ENCODE measurements at regions not wholly inside any gene's neighbourhood (a gene's known extent, or its start where the extent isn't known, plus 50 kb on each side); places are given as distances from the start of the nearest gene placed in this dataset.

DNA sequence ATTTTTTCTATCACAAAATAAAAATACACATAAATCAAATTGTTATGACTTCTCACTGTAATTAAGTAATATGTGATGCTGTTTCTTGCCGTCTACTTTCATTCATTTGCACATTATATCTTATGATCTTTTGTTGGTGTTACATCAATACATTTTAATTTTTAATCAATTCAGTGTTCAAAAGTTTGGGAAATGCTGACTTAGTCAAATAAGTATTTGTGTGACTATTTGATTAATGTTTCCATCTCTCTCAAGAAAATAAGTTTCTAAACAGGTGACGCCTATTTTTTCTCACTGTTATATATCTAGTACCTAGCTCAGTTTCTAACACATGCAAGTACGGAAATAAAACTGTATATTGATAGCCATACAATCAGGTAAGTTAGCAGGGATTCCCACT lies 329.5 kb upstream of the KIRREL3 start:
- no peak for DNase-seq (ENCODE audit: low read depth in 2 of 2)

- DNase-seq (ENCODE audit: low read depth in 2 of 2): no peak
These were observed 307.7 kb upstream of the KIRREL3 start for GRCh38 chr11:127308291-127308690.

GRCh38 chr11:127307700-127308099 lies 307.1 kb upstream of the KIRREL3 start:
- no peak for DNase-seq (ENCODE audit: low read depth in 2 of 2)

DNA sequence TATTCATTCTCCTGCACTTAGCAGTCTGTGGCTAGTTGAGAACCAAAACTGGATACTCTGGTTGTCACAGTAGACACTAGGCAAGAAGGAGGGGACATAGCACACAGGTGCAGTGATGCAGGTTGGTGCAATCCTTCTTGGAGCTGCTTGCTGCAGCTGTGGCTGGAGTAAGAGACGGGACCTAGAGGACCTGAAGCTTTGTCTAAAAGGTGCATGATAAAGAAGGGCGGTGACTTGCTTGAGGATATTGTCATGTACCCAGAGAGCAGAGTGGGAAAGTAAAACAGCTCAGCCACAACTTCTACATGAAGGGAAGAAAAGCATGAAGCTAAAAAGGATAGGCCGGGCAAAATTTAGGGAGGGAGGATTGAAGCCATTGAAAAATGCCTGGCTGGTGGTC lies 304.1 kb upstream of the KIRREL3 start:
- no peak for DNase-seq (ENCODE audit: low read depth in 2 of 2)

DNA sequence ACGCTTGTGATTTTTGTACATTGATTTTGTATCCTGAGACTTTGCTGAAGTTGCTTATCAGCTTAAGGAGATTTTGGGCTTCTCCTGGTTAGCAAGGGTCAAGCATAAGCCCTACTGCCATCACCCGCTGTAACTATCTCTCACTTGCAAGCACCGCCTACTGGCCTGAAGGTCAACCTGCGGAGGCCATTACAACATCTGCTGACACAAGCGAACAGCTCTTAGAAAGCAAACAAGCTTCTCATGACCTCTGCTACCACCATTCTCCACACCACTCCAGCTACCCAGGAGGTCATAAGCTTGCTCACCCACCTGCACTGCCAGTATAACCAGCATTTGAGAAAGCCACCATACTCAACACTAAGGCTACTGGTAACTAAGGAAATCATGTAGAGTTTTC lies 288.4 kb upstream of the KIRREL3 start:
- DNase-seq (ENCODE audit: low read depth in 2 of 2): no peak

DNA sequence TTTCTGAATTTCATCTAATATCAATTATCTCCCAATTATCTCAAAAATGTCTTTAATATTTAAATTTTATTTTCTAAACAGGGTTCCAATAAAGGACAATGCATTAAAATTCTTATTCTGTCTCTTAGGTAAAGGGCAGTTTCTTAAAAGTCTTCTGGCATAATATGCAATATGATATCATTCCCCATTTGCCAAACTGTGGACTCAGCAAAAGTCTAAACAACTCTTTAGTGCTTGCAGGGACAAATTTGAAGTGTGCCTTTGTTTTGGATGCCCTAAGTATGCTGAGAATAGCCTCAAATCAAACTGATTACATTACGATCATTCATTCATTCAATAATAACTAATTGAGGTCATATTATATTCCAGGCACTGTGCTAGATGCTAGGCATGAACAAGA lies 281.0 kb upstream of the KIRREL3 start:
- no peak for DNase-seq (ENCODE audit: low read depth in 2 of 2)

DNA sequence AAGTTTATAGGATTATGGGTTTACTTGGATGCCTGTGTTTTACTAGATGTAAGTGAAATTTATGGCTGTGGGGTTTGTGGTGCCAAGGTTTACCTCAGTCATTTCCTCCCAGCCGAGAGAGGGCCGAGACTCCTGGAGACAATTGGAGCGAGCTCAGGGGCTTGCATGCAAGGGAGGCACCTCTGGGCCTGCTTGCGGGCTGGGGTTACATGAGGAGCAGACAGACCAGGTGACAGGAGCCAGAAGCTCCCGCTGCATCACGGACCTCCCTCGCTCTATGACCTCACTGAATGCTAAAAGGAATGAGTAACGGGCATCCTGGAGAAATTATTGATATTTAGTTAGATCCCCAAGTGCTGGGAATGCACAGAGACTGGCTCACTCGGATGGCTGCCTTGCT lies 275.2 kb upstream of the KIRREL3 start:
- no peak for DNase-seq (ENCODE audit: low read depth in 2 of 2)

DNA sequence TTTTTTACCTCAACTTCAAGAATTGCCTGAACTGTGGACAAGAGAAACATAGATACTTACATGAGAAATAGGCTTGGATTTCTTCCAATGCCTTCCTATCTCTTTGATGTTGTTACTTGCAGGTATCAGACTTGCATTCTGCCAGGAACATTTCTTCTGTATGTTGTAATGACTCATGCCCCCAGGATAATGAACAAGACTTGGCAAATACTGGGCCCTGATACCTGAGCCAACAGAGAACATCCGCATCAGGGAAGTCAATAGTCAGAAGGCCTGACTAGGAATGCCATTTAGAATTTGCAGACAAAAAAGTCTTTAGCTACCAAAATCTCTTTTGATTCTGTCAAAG lies 273.7 kb upstream of the KIRREL3 start:
- no peak for DNase-seq (ENCODE audit: low read depth in 2 of 2)

DNA sequence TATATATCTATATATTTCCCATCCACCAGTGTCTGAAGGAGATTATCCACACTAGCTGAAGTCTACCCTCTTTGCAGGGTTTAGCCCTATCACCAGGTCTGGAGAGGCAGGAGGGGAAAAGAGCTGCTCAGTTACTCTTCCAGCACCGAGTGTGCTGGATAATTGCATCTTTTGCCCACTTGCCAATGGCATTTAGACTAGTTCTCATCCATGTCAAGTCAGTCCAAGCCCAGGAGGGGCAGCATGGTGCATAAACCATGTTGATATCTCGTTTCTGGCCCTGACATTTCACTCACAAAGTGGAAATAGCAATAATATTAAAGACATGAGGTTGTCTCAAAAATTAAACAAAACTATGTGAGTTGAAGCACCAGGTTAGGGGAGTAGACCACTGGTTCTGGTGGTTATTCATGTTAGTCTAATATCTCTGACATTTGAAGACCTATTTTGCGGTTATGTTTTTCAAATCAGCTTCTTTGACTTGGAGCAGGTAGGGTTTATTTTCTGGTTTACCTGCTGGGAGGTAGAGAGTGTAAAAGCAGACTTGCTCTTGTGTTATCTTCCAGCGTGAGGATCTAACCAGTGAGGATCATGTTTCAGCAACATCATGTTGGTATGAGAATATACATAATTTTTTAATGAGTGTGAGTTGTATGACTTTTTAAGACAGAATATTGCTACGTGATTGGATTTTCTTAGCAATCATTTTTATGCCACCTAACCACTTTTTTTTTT lies 273.2 kb upstream of the KIRREL3 start:
- no peak for DNase-seq (ENCODE audit: low read depth in 2 of 2)

- DNase-seq (ENCODE audit: low read depth in 2 of 2): no peak
These were observed 270.3 kb upstream of the KIRREL3 start for GRCh38 chr11:127270851-127271250.

- DNase-seq (ENCODE audit: low read depth in 2 of 2): no peak
These were observed 269.3 kb upstream of the KIRREL3 start for GRCh38 chr11:127269911-127270310.

DNA sequence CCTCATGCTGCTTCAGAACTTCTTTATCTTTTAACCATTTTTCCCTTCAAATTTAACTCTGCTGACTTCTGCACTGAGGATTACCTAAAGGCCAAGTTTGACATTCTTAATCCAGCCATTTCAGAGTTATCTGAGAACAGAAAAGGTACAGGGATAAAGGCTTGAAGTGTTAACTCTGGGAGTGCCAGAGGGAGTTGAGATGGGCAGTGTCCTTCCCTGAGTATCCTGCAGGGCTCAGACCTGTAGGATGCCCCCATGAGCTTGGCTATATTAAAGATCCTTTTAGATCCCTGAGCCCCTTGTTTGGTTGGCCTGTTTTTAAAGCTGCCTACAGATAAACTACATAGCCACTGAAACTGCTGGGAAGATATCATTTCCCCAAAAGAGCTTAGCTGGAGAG lies 268.4 kb upstream of the KIRREL3 start:
- no peak for DNase-seq (ENCODE audit: low read depth in 2 of 2)

DNA sequence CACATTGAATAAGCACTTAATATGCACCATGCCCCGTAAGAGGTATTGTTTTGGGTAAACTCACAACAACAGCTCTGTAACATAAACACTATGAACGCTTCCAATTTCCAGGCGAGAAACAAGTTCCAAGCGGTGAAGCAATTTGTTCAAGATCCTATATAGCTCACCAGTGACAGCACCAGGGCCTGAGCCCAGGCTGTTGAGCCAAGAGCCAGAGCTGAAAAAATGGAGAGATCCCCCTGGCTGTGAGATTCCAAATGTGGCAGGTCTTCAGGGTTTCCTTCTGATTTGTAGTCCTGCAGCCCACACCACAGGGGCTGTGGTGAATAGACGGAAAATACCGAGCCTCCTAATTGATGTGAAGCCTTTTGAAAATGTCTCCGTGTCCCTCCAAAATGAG lies 268.0 kb upstream of the KIRREL3 start:
- DNase-seq (ENCODE audit: low read depth in 2 of 2): no peak

GRCh38 chr11:127259102-127259501 lies 258.5 kb upstream of the KIRREL3 start:
- no peak for DNase-seq (ENCODE audit: low read depth in 2 of 2)

DNA sequence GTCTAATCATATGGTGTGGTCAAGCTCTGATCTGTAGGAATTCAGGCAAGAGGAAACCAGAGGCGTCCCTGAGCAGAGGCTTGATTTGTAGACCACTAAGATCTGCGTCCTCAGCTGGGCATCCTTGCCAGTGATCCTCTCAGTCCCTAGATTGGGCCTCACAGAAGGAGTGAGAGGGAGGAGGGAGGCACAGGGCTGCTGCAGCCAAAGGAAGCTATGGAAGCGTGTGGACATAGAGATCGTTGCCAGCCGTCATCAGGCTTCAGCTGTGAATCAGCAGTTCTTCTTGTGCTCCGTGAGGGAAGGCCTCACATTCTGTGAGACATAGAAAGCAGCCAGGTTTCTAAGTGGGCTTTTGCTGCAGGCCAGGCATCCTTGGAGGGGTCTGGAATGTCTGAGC lies 254.6 kb upstream of the KIRREL3 start:
- DNase-seq (ENCODE audit: low read depth in 2 of 2): no peak

- DNase-seq (ENCODE audit: low read depth in 2 of 2): no peak
These were observed 251.8 kb upstream of the KIRREL3 start for GRCh38 chr11:127252321-127252720.

GRCh38 chr11:127249576-127249975 lies 249.0 kb upstream of the KIRREL3 start:
- DNase-seq (ENCODE audit: low read depth in 2 of 2): no peak

- DNase-seq (ENCODE audit: low read depth in 2 of 2): no peak
These were observed 247.9 kb upstream of the KIRREL3 start for GRCh38 chr11:127248476-127248875.

- no peak for DNase-seq (ENCODE audit: low read depth in 2 of 2)
These were observed 246.8 kb upstream of the KIRREL3 start for GRCh38 chr11:127247261-127247851.

DNA sequence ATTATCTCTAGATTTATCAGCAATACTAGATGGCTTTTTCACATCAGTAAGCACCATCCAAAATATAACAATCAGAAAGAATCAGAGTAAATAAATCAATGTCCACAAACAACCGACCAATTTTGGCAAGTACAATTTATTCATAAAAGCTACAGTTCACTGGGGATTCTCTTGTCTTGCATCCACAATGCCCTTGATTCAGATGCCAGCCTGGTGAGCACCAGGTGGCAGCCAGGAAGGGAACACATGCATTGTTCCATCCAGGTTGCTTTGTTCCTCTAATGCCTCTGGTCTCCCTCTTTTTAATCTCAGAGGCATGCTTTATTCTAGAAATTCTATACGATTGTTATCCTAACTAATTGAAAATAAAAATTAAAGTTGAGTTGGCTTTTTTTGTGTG lies 242.1 kb upstream of the KIRREL3 start:
- DNase-seq (ENCODE audit: low read depth in 2 of 2): no peak

DNA sequence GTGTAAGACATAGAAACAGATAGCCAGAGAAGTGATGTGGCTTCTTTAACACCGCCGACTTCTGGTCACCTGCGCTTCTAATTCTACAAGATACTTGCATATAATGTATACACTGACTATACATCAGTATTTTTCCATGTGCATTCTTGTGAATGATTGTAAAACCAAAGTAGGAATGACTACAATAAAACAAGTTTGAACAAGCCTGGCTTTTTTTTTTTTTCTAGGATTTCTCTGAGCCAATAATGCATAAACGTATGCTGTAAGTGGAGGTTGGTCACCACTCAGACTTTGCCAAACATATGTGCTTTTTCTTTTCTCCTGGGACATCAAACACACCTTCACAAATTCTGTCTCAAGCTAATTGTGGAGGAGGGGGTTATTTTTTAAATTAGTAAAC lies 237.8 kb upstream of the KIRREL3 start:
- no peak for DNase-seq (ENCODE audit: low read depth in 2 of 2)

- no peak for DNase-seq (ENCODE audit: low read depth in 2 of 2)
These were observed 236.2 kb upstream of the KIRREL3 start for GRCh38 chr11:127236776-127237175.

DNA sequence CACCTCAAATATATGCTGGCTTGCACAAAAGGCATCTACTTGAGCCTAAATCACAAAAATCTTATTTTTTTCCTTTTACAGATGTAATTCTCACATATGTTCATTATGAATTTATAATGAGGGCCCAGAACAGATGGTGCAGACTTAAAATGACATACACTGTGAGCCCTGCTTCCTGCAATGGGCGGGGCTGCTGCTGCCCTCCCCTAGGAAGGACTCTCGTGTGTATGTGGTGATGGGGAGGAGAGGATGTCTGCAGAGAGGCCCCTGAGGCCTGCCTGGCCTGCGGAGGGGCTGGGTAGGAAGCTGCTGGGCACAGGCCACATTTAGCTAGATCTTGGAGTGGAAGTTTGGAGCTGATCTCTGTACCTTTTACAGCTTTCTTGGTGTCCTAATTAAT lies 233.4 kb upstream of the KIRREL3 start:
- DNase-seq (ENCODE audit: low read depth in 2 of 2): no peak

GRCh38 chr11:127230392-127230791 lies 229.8 kb upstream of the KIRREL3 start:
- DNase-seq (ENCODE audit: low read depth in 2 of 2): no peak
